PFSK-1 (cell line): ENCODE measurements at regions not wholly inside any gene's neighbourhood (a gene's known extent, or its start where the extent isn't known, plus 50 kb on each side); places are given as distances from the start of the nearest gene placed in this dataset.

Experiments used
- FOXP2 ChIP-seq: optimal IDR thresholded peaks from 2 replicates; pipeline ENCODE3; 2011; ENCODE audit warnings: borderline replicate concordance, control low read depth, inconsistent platforms; ENCODE audit not compliant: insufficient read depth; ENCODE audit errors: extremely low read length, extremely low read depth
- POLR2AphosphoS5 ChIP-seq: IDR thresholded peaks from 2 replicates; pipeline ENCODE4 v1.6.1; 2012; ENCODE audit warnings: low read depth, mild to moderate bottlenecking, control low read depth, low read length, moderate library complexity
- TAF1 ChIP-seq: IDR thresholded peaks from 2 replicates; pipeline ENCODE4 v1.6.1; 2012; ENCODE audit warnings: low read length, control low read depth, borderline replicate concordance; ENCODE audit not compliant: insufficient read depth
- TF ChIP-seq, protein P1 (sequence below), 2 experiments: IDR thresholded peaks; 2 replicates each; pipeline versions ENCODE4 v1.6.1 to v1.8.0; 2011 to 2012; ENCODE audit warnings: low read depth in 2 of 2, low read length in 2 of 2, control low read depth in 1 of 2, inconsistent platforms in 1 of 2, mild to moderate bottlenecking in 1 of 2, moderate library complexity in 1 of 2; ENCODE audit not compliant: insufficient read depth in 1 of 2

DNA sequence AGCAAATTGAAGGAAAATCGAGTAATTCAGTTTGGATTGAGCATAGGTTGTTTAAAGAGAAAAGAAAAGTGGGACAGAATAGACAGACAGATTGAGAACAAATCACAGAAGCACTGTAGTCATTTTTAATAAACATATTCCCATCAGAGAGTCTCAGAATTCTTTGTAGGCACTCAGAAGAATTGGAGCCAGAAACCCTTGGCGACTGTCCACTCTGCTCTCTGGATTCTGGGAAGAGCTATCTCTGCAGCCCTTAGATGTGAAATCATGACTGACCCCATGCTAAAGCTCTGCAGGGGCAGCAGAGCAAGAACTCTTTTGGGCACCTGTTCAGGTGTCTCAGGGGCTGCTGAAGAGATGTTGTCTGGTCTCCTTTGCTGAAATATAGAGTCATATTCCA is 223.7 kb upstream of the KIRREL3 start:
- TF ChIP-seq POLR2AphosphoS5 (no peak), FOXP2 (no peak), TAF1 (no peak)
- TF ChIP-seq, protein P1, sequence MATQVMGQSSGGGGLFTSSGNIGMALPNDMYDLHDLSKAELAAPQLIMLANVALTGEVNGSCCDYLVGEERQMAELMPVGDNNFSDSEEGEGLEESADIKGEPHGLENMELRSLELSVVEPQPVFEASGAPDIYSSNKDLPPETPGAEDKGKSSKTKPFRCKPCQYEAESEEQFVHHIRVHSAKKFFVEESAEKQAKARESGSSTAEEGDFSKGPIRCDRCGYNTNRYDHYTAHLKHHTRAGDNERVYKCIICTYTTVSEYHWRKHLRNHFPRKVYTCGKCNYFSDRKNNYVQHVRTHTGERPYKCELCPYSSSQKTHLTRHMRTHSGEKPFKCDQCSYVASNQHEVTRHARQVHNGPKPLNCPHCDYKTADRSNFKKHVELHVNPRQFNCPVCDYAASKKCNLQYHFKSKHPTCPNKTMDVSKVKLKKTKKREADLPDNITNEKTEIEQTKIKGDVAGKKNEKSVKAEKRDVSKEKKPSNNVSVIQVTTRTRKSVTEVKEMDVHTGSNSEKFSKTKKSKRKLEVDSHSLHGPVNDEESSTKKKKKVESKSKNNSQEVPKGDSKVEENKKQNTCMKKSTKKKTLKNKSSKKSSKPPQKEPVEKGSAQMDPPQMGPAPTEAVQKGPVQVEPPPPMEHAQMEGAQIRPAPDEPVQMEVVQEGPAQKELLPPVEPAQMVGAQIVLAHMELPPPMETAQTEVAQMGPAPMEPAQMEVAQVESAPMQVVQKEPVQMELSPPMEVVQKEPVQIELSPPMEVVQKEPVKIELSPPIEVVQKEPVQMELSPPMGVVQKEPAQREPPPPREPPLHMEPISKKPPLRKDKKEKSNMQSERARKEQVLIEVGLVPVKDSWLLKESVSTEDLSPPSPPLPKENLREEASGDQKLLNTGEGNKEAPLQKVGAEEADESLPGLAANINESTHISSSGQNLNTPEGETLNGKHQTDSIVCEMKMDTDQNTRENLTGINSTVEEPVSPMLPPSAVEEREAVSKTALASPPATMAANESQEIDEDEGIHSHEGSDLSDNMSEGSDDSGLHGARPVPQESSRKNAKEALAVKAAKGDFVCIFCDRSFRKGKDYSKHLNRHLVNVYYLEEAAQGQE (IDR thresholded peaks at IDR 0.05; ENCODE audit: insufficient read depth in 1 of 2, low read depth in 2 of 2, low read length in 2 of 2): no peak
